MM.1S (cell line): ENCODE measurements at regions not wholly inside any gene's neighbourhood (a gene's known extent, or its start where the extent isn't known, plus 50 kb on each side); places are given as distances from the start of the nearest gene placed in this dataset.

ENCODE experiments used
- DNase-seq: peaks from one replicate; pipeline ENCODE4 v3.0.0-alpha.2; 2015
- H2AFZ ChIP-seq: fragments of 300-600 bp; sonication (generic); 2 replicates; pipeline ENCODE4 v1.6.0; 2016; ENCODE audit warnings: antibody characterized with exemption, low read length
- H3F3A ChIP-seq: fragments of 300-600 bp; sonication (generic); 2 replicates; pipeline ENCODE4 v1.6.1; 2016; ENCODE audit warnings: mild to moderate bottlenecking, antibody characterized with exemption, low read length, moderate library complexity, mixed read lengths; ENCODE audit not compliant: insufficient read depth
- H3K27ac ChIP-seq: fragments of 300-600 bp; sonication (generic); 2 replicates; pipeline ENCODE4 v1.5.1; 2016; ENCODE audit warnings: mild to moderate bottlenecking, low read length
- H3K27me3 ChIP-seq: fragments of 300-600 bp; sonication (generic); replicated peaks from 2 replicates; pipeline ENCODE4 v1.6.0; 2016; ENCODE audit warnings: low read length; ENCODE audit not compliant: insufficient read depth
- H3K36me3 ChIP-seq: fragments of 300-600 bp; sonication (generic); replicated peaks from 2 replicates; pipeline ENCODE4 v1.6.1; 2016; ENCODE audit warnings: mild to moderate bottlenecking, low read length, mixed read lengths; ENCODE audit not compliant: insufficient read depth
- H3K4me1 ChIP-seq: fragments of 300-600 bp; sonication (generic); 2 replicates; pipeline ENCODE4 v1.6.1; 2016; ENCODE audit warnings: low read length, mixed read lengths
- H3K4me2 ChIP-seq: fragments of 300-600 bp; sonication (generic); 2 replicates; pipeline ENCODE4 v1.6.0; 2016; ENCODE audit warnings: low read depth, low read length
- H3K4me3 ChIP-seq: fragments of 300-600 bp; sonication (generic); 2 replicates; pipeline ENCODE4 v1.5.1; 2016; ENCODE audit warnings: low read length, mixed read lengths
- H3K79me2 ChIP-seq: fragments of 300-600 bp; sonication (generic); 2 replicates; pipeline ENCODE4 v1.6.1; 2016; ENCODE audit warnings: mixed run types, low read length, mixed read lengths
- H3K9ac ChIP-seq: fragments of 300-600 bp; sonication (generic); 2 replicates; pipeline ENCODE4 v1.6.1; 2016; ENCODE audit warnings: low read length, mixed read lengths
- H3K9me2 ChIP-seq: fragments of 300-600 bp; sonication (generic); replicated peaks from 2 replicates; pipeline ENCODE4 v1.6.1; 2016; ENCODE audit warnings: mild to moderate bottlenecking, low read length, mixed read lengths; ENCODE audit not compliant: insufficient read depth
- H3K9me3 ChIP-seq: fragments of 300-600 bp; sonication (generic); replicated peaks from 2 replicates; pipeline ENCODE4 v1.6.1; 2016; ENCODE audit warnings: mild to moderate bottlenecking, low read length, mixed read lengths; ENCODE audit not compliant: insufficient read depth
- H4K20me1 ChIP-seq: fragments of 300-600 bp; sonication (generic); 2 replicates; pipeline ENCODE4 v1.6.1; 2016; ENCODE audit warnings: mild to moderate bottlenecking, low read length, moderate library complexity, mixed read lengths; ENCODE audit not compliant: insufficient read depth
- CTCF ChIP-seq: fragments of 300-600 bp; sonication (generic); IDR thresholded peaks from 2 replicates; pipeline ENCODE4 v1.5.1; 2016; ENCODE audit warnings: antibody characterized with exemption, low read length, mixed read lengths
- EZH2 ChIP-seq: fragments of 300-600 bp; sonication (generic); optimal IDR thresholded peaks from 2 replicates; pipeline ENCODE3; 2017; ENCODE audit warnings: low read depth, mild to moderate bottlenecking, antibody characterized with exemption, low read length, mixed read lengths
- EZH2phosphoT487 ChIP-seq: fragments of 300-600 bp; sonication (generic); IDR thresholded peaks from 2 replicates; pipeline ENCODE4 v1.6.1; 2018; ENCODE audit warnings: antibody characterized with exemption, low read length

DNA sequence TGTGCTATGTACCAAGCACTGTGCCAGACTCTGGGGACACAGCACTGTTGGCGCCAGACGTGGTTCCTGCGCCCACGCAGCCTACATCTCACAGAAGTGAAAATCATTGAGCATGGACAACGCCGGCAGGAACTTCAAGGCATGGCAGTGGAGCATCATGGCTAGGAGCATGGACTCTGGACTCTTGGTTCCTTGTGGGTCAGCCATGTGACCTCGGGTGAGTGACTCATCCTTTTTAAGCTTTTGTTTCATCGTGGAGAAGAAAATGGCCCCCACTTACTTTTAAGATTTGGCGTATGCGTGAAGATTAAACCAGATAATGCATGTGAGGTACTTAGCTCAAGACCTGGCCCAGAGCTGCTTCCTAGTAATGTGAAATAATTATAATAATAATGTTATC, 988.5 kb downstream of the UQCRFS1 start:
- no peaks in the 10 kb centered on the region for H3F3A ChIP-seq
- no peaks in the 10 kb centered on the region for H3K9me3 ChIP-seq
- H3K4me2 ChIP-seq = no peak overlapping the region
- no peaks in the 10 kb centered on the region for H3K4me1 ChIP-seq
- no peak overlapping the region for H3K4me3 ChIP-seq
- no peak overlapping the region for H3K27ac ChIP-seq
- no peaks in the 10 kb centered on the region for H3K9me2 ChIP-seq
- no peaks in the 10 kb centered on the region for H3K27me3 ChIP-seq
- no peak for TF ChIP-seq EZH2phosphoT487
- no peak for TF ChIP-seq CTCF
- no peak for TF ChIP-seq EZH2
- no peaks in the 10 kb centered on the region for H4K20me1 ChIP-seq
- no peak for DNase-seq
- H2AFZ ChIP-seq = no peak overlapping the region
- no peaks in the 10 kb centered on the region for H3K79me2 ChIP-seq
- no peaks in the 10 kb centered on the region for H3K36me3 ChIP-seq
- no peak overlapping the region for H3K9ac ChIP-seq

DNA sequence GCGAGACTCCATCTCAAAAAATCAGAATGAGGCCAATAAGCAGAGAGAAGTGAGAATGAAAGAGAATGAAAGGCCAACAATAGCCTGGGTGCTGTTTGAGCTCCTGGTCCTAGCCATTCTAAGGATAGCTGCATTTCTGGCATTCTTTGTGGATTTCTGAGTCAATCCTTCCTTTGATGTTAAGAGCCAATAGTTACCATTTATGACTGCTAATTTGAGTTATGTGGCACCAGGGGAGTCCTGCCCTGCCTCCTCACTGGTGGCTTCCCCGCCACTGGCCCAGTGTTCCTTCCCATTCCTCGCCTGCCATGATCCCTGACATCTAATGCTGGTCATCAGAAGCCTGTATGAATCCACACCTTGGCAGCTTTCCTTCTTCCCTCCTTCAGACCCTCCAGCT, 991.2 kb downstream of the UQCRFS1 start:
- H3K27ac ChIP-seq = no peak overlapping the region
- DNase-seq = no peak
- H3K27me3 ChIP-seq = no peaks in the 10 kb centered on the region
- no peak overlapping the region for H3K4me3 ChIP-seq
- H3K4me2 ChIP-seq = no peak overlapping the region
- H3K9me3 ChIP-seq = no peaks in the 10 kb centered on the region
- no peaks in the 10 kb centered on the region for H4K20me1 ChIP-seq
- TF ChIP-seq EZH2 (no peak), CTCF (no peak), EZH2phosphoT487 (no peak)
- H3F3A ChIP-seq = no peaks in the 10 kb centered on the region
- H3K4me1 ChIP-seq = no peaks in the 10 kb centered on the region
- no peak overlapping the region for H3K9ac ChIP-seq
- H3K79me2 ChIP-seq = no peaks in the 10 kb centered on the region
- no peak overlapping the region for H2AFZ ChIP-seq
- no peaks in the 10 kb centered on the region for H3K9me2 ChIP-seq
- no peaks in the 10 kb centered on the region for H3K36me3 ChIP-seq

- no peaks in the 10 kb centered on the region for H3F3A ChIP-seq
- H3K9me2 ChIP-seq = no peaks in the 10 kb centered on the region
- no peaks in the 10 kb centered on the region for H3K9me3 ChIP-seq
- H2AFZ ChIP-seq = no peak overlapping the region
- H4K20me1 ChIP-seq = no peaks in the 10 kb centered on the region
- no peaks in the 10 kb centered on the region for H3K4me1 ChIP-seq
- DNase-seq = no peak
- no peak overlapping the region for H3K27ac ChIP-seq
- H3K36me3 ChIP-seq = no peaks in the 10 kb centered on the region
- no peak overlapping the region for H3K4me3 ChIP-seq
- H3K27me3 ChIP-seq = no peaks in the 10 kb centered on the region
- TF ChIP-seq EZH2phosphoT487 = no peak
- TF ChIP-seq EZH2 = no peak
- no peak for TF ChIP-seq CTCF
- no peak overlapping the region for H3K9ac ChIP-seq
- H3K79me2 ChIP-seq = no peaks in the 10 kb centered on the region
- H3K4me2 ChIP-seq = no peak overlapping the region
Measured at GRCh38 chr19:28218728-28219127, 994.2 kb downstream of the UQCRFS1 start.
